ENCODE measurements at regions not wholly inside any gene's neighbourhood (a gene's known extent, or its start where the extent isn't known, plus 50 kb on each side); places are given as distances from the start of the nearest gene placed in this dataset.

GRCh38 chr15:70469182-70469581 is 294.2 kb downstream of the UACA start:
- Histone ChIP-seq H3K36me3 (no peaks in the 10 kb centered on the region), H3K27ac (no peak overlapping the region), H3K9me3 (no peaks in the 10 kb centered on the region), H3K4me3 (no peak overlapping the region), H3K27me3 (no peaks in the 10 kb centered on the region), H3K4me1 (peaks cover 0 to 6% of the 10 kb centered on the region in 2 donors)
- TF ChIP-seq POLR2A (IDR thresholded peaks at IDR 0.05), result no peak
- intact Hi-C loops (cut with DNase I; ENCODE audit: low total_unique reads), result loop anchor here (10.0 kb wide), 1 partner anchor 374 kb away; the partner anchor contains the start of gene TLE3
- no peak for DNase-seq

GRCh38 chr15:70466895-70467529 is 296.3 kb downstream of the UACA start:
- H3K36me3 ChIP-seq, result no peaks in the 10 kb centered on the region
- no peaks in the 10 kb centered on the region for H3K9me3 ChIP-seq
- H3K27ac ChIP-seq, result no peak overlapping the region
- TF ChIP-seq CTCF (IDR thresholded peaks at IDR 0.05) (peak; percentile 32 to 53 (median 48)), POLR2A (IDR thresholded peaks at IDR 0.05) (no peak)
- H3K4me1 ChIP-seq, result no peaks in the 10 kb centered on the region
- DNase-seq, result peak; percentile 48 to 51
- intact Hi-C loops (cut with DNase I; ENCODE audit: low total_unique reads), result loop anchor here (10.0 kb wide), 1 partner anchor 372 kb away; the partner anchor contains the start of gene TLE3
- H3K4me3 ChIP-seq, result no peak overlapping the region
- no peaks in the 10 kb centered on the region for H3K27me3 ChIP-seq

- H3K36me3 ChIP-seq, result no peaks in the 10 kb centered on the region
- no peak overlapping the region for H3K4me3 ChIP-seq
- no peak overlapping the region for H3K27ac ChIP-seq
- H3K27me3 ChIP-seq, result no peaks in the 10 kb centered on the region
- DNase-seq, result no peak
- H3K4me1 ChIP-seq, result no peaks in the 10 kb centered on the region
- intact Hi-C loops (cut with DNase I; ENCODE audit: low total_unique reads), result loop anchor here (10.0 kb wide), 1 partner anchor 372 kb away; the partner anchor contains the start of gene TLE3
- no peak for TF ChIP-seq POLR2A (IDR thresholded peaks at IDR 0.05)
- no peak for TF ChIP-seq CTCF (IDR thresholded peaks at IDR 0.05)
- H3K9me3 ChIP-seq, result no peaks in the 10 kb centered on the region
Observed at GRCh38 chr15:70466305-70466704, 297.1 kb downstream of the UACA start.

- intact Hi-C loops (cut with DNase I; ENCODE audit: low total_unique reads), result loop anchor here (10.0 kb wide), 1 partner anchor 371 kb away; the partner anchor contains the start of gene TLE3
- no peak for DNase-seq
Observed at GRCh38 chr15:70465812-70466211, 297.5 kb downstream of the UACA start.

GRCh38 chr15:70463453-70463834 is 299.9 kb downstream of the UACA start:
- intact Hi-C loops (cut with DNase I; ENCODE audit: low total_unique reads), result loop anchor here (10.0 kb wide), 1 partner anchor 369 kb away; the partner anchor contains the start of gene TLE3
- no peaks in the 10 kb centered on the region for H3K9me3 ChIP-seq
- TF ChIP-seq CTCF (IDR thresholded peaks at IDR 0.05) (no peak), POLR2A (IDR thresholded peaks at IDR 0.05) (no peak)
- no peak for DNase-seq
- H3K4me1 ChIP-seq, result peaks cover 0 to 4% of the 10 kb centered on the region in 2 donors
- no peak overlapping the region for H3K27ac ChIP-seq
- H3K4me3 ChIP-seq, result no peak overlapping the region
- no peaks in the 10 kb centered on the region for H3K36me3 ChIP-seq
- no peaks in the 10 kb centered on the region for H3K27me3 ChIP-seq

More at GRCh38 chr15:70465812-70466211, 297.5 kb downstream of the UACA start:
- TF ChIP-seq CTCF (IDR thresholded peaks at IDR 0.05) (no peak), POLR2A (IDR thresholded peaks at IDR 0.05) (no peak)
- no peak overlapping the region for H3K4me3 ChIP-seq
- H3K36me3 ChIP-seq, result no peaks in the 10 kb centered on the region
- no peaks in the 10 kb centered on the region for H3K9me3 ChIP-seq
- H3K27me3 ChIP-seq, result no peaks in the 10 kb centered on the region
- H3K4me1 ChIP-seq, result peaks cover 0 to under 1% of the 10 kb centered on the region in 2 donors
- H3K27ac ChIP-seq, result no peak overlapping the region
